Testis (tissue), 2 donors: ENCODE measurements at regions not wholly inside any gene's neighbourhood (a gene's known extent, or its start where the extent isn't known, plus 50 kb on each side); places are given as distances from the start of the nearest gene placed in this dataset.
"Not testable (repeated sequence)": the region's sequence is repeated elsewhere in the genome, so short reads cannot be mapped to it uniquely, and the experiment has no call there.

Source experiments
- DNase-seq: peaks from one replicate; pipeline ENCODE4 v3.0.0-alpha.2; 2019
- H3K27ac ChIP-seq, 2 donors: fragments of 200-600 bp; sonication (generic); one replicate each; pipeline ENCODE4 v1.5.1; 2019
- H3K27me3 ChIP-seq: fragments of 200-600 bp; sonication (generic); one replicate; pipeline ENCODE4 v1.5.1; 2019
- H3K36me3 ChIP-seq: fragments of 200-600 bp; sonication (generic); one replicate; pipeline ENCODE4 v1.5.1; 2017; ENCODE audit warnings: low read depth; ENCODE audit errors: missing control alignments
- H3K4me1 ChIP-seq: fragments of 200-600 bp; sonication (generic); one replicate; pipeline ENCODE4 v1.5.1; 2019
- H3K4me3 ChIP-seq, 2 donors: fragments of 200-600 bp; sonication (generic); one replicate each; pipeline ENCODE4 v1.5.1; 2017 to 2019
- H3K9me3 ChIP-seq: fragments of 200-600 bp; sonication (generic); one replicate; pipeline ENCODE4 v1.5.1; 2017
- POLR2A ChIP-seq: fragments of 450-650 bp; IDR thresholded peaks from one replicate; pipeline ENCODE4 v1.6.1; 2017; ENCODE audit warnings: antibody characterized with exemption, mild to moderate bottlenecking, moderate library complexity
- WGBS, 2 donors: methylation state at CpG; one replicate each; pipeline ENCODE4 v1.1.5; 2018; 5-methylcytosine and 5-hydroxymethylcytosine counted together
- intact Hi-C: fragments of 100-400 bp; cut with DNase I; formaldehyde crosslinking; loops from one replicate; pipeline ENCODE4 v1.15.1; 2023; ENCODE audit warnings: low total_unique reads
- TF ChIP-seq, protein P1 (sequence below), 3 experiments: fragments of 450-650 bp in 2 of 3; fragments of 200-600 bp in 1 of 3; sonication (generic) in 1 of 3; IDR thresholded peaks; one replicate each; pipeline ENCODE4 v1.5.1; 2016 to 2019; ENCODE audit warnings: antibody characterized with exemption in 3 of 3, mild to moderate bottlenecking in 2 of 3, moderate library complexity in 1 of 3

DNA sequence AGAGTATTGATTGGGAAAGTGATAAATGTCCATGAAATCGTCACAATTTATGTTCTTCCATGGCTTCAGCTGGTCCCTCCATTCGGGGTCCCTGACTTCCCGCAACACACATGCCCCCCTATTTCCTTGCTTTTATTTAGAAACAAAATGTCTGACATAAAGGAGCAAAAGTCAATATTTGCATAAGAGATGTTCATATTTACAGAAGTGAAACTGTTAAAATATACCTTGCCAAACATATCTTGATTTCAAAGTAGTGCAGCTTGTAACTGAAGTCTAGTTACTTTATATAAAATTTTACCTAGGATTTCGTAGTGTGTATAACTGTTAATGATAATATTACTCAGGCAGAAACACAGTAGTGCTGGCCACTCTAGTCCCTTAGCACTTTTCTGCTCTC is 548.9 kb upstream of the ADGRB3 start:
- Histone ChIP-seq H3K27me3 (no peaks in the 10 kb centered on the region), H3K4me3 (no peak overlapping the region), H3K27ac (no peak overlapping the region), H3K36me3 (no peaks in the 10 kb centered on the region), H3K4me1 (no peaks in the 10 kb centered on the region), H3K9me3 (no peaks in the 10 kb centered on the region)
- 91 to 96% methylated on average over 4 of the region's 4 CpGs for WGBS, 2 donors
- intact Hi-C loops: no loop called here
- DNase-seq: no peak
- TF ChIP-seq, protein P1, sequence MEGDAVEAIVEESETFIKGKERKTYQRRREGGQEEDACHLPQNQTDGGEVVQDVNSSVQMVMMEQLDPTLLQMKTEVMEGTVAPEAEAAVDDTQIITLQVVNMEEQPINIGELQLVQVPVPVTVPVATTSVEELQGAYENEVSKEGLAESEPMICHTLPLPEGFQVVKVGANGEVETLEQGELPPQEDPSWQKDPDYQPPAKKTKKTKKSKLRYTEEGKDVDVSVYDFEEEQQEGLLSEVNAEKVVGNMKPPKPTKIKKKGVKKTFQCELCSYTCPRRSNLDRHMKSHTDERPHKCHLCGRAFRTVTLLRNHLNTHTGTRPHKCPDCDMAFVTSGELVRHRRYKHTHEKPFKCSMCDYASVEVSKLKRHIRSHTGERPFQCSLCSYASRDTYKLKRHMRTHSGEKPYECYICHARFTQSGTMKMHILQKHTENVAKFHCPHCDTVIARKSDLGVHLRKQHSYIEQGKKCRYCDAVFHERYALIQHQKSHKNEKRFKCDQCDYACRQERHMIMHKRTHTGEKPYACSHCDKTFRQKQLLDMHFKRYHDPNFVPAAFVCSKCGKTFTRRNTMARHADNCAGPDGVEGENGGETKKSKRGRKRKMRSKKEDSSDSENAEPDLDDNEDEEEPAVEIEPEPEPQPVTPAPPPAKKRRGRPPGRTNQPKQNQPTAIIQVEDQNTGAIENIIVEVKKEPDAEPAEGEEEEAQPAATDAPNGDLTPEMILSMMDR (IDR thresholded peaks at IDR 0.05): no peak
- TF ChIP-seq POLR2A: no peak

DNA sequence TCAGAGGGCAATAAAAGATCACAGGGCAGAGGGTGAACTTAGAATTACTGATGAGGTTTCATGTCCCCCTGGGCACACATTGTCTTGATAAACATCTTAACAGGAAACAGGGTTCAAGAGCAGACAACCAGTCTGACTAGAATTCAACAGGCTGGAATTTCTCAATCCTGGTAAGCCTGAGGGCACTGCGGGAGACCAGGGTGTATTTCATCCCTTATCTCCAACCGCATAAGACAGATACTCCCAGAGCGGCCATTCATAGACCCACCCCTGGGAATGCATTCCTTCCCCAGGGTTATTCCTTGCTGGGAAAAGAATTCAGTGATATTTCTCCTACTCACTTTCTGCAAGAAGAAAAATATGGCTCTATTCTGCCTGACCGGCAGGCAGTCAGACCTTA is 549.5 kb upstream of the ADGRB3 start:
- 85 to 86% methylated on average over 4 of the region's 4 CpGs for WGBS, 2 donors
- H3K4me3 ChIP-seq, H3K4me1 ChIP-seq, DNase-seq, H3K36me3 ChIP-seq, H3K27me3 ChIP-seq, H3K27ac ChIP-seq, H3K9me3 ChIP-seq, intact Hi-C loops: not testable (repeated sequence)

DNA sequence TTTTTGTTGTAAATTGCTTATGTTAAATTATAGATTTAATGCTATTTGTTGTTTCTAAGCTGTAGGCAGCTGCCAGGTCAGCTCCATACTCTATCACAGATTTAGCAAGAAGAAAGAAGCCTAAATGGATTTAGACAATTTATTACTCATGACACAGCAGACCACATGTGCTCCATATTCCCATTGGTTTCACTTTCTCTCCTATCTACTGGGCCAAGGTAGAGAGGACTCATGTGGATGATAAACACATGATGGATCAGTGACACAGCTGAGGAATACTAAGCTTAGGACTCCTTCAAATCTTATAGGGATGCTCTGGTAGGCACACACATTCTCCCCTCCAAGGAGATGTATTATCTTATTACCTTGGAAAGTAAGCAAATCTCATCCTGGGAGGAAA is 553.0 kb upstream of the ADGRB3 start:
- DNase-seq: no peak
- no peaks in the 10 kb centered on the region for H3K9me3 ChIP-seq
- intact Hi-C loops: no loop called here
- TF ChIP-seq, protein P1 (IDR thresholded peaks at IDR 0.05): no peak
- TF ChIP-seq POLR2A: no peak
- no peak overlapping the region for H3K4me3 ChIP-seq
- H3K4me1 ChIP-seq: no peaks in the 10 kb centered on the region
- no peaks in the 10 kb centered on the region for H3K36me3 ChIP-seq
- H3K27me3 ChIP-seq: no peaks in the 10 kb centered on the region
- H3K27ac ChIP-seq: no peak overlapping the region

DNA sequence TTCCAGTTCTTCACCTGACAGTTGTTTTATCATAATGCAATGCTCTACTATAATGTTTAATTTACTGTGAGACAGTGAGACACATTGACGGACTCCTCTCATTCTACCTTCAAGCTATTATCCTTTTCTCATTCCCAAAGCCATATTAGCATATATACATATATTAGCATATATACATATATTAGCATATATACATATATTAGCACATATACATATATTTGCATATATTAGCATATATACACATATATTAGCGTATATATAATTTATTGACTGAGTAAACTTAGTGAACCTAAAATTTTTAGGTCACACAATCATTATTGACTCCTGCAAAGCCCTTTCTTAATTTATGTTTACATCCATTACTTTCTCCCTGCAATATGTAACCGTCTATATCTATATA is 555.0 kb upstream of the ADGRB3 start:
- intact Hi-C loops: no loop called here
- DNase-seq: no peak
- TF ChIP-seq, protein P1 (IDR thresholded peaks at IDR 0.05): no peak
- TF ChIP-seq POLR2A: no peak
- Histone ChIP-seq H3K27me3 (no peaks in the 10 kb centered on the region), H3K9me3 (no peaks in the 10 kb centered on the region), H3K4me1 (no peaks in the 10 kb centered on the region), H3K4me3 (no peak overlapping the region), H3K36me3 (no peaks in the 10 kb centered on the region), H3K27ac (no peak overlapping the region)
- WGBS, 2 donors: 47 to 54% methylated on average over 3 of the region's 3 CpGs

DNA sequence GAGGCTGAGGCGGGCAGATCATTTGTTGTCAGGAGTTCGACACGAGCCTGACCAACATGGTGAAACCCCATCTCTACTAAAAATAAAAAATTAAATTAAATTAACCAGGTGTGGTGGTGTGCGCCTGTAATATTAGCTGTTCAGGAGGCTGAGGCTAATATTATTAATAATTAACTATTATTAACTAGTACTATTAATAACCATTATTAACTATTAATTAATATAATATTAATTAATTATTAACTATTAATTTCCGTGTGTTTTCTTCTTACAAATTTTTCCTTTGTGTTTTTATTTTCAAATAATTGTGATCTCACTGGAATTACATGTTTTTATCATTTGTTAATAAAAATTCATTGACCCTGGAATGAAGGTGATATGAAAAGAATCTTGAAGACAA is 557.4 kb upstream of the ADGRB3 start:
- no peaks in the 10 kb centered on the region for H3K36me3 ChIP-seq

More for the DNA sequence above, 557.4 kb upstream of the ADGRB3 start:
- no peaks in the 10 kb centered on the region for H3K9me3 ChIP-seq
- DNase-seq: no peak
- H3K4me1 ChIP-seq: no peaks in the 10 kb centered on the region
- no peaks in the 10 kb centered on the region for H3K27me3 ChIP-seq
- TF ChIP-seq, protein P1 (IDR thresholded peaks at IDR 0.05): no peak
- no peak for TF ChIP-seq POLR2A
- no peak overlapping the region for H3K27ac ChIP-seq
- no peak overlapping the region for H3K4me3 ChIP-seq
- 84 to 94% methylated on average over 5 of the region's 5 CpGs for WGBS, 2 donors
- intact Hi-C loops: no loop called here
